PC-9 (cell line): ENCODE measurements at regions not wholly inside any gene's neighbourhood (a gene's known extent, or its start where the extent isn't known, plus 50 kb on each side); places are given as distances from the start of the nearest gene placed in this dataset.

Experiments
- BruUV-seq: library from RNA; stranded (reverse); fragments of 400-500 nt; replicated peaks from 2 replicates; lab custom pipeline; 2021; lab: Mats Ljungman, UMichigan
- CTCF ChIA-PET: fragments of 300-600 bp; sonication (Branson Sonifier 250); formaldehyde crosslinking; loops from one replicate; lab custom pipeline; 2022; ENCODE audit warnings: antibody characterized with exemption; lab: Charles Lee
- POLR2A ChIA-PET: fragments of 300-600 bp; sonication (Branson Sonifier 250); formaldehyde crosslinking; loops from one replicate; lab custom pipeline; 2022; ENCODE audit warnings: antibody characterized with exemption; ENCODE audit not compliant: unreplicated experiment; lab: Charles Lee
- DNase-seq, 2 experiments: peaks; one replicate each; pipeline versions ENCODE4 v3.0.0 to v3.0.0-alpha.2; 2015 to 2022; ENCODE audit warnings: mixed read lengths in 1 of 2
- H2AFZ ChIP-seq: fragments of 200-600 bp; sonication (generic); 2 replicates; pipeline ENCODE4 v1.8.1; 2017; ENCODE audit warnings: antibody characterized with exemption
- H3F3A ChIP-seq: fragments of 200-600 bp; sonication (generic); 2 replicates; pipeline ENCODE4 v1.8.1; 2017; ENCODE audit warnings: antibody characterized with exemption, mild to moderate bottlenecking, low read depth; ENCODE audit not compliant: insufficient read depth
- H3K27ac ChIP-seq: fragments of 200-600 bp; sonication (generic); 2 replicates; pipeline ENCODE4 v1.6.1; 2016; ENCODE audit warnings: mixed run types
- H3K27me3 ChIP-seq: fragments of 200-600 bp; sonication (generic); 2 replicates; pipeline ENCODE4 v1.6.1; 2016; ENCODE audit warnings: low read depth, mixed run types; ENCODE audit not compliant: insufficient read depth
- H3K36me3 ChIP-seq: fragments of 200-600 bp; sonication (generic); 2 replicates; pipeline ENCODE4 v1.6.1; 2016; ENCODE audit warnings: low read depth, mixed run types
- H3K4me1 ChIP-seq: fragments of 200-600 bp; sonication (generic); replicated peaks from 2 replicates; pipeline ENCODE4 v1.6.1; 2016; ENCODE audit warnings: mixed run types; ENCODE audit not compliant: insufficient read depth
- H3K4me2 ChIP-seq: fragments of 200-600 bp; sonication (generic); 2 replicates; pipeline ENCODE4 v1.6.1; 2017; ENCODE audit warnings: mixed run types
- H3K4me3 ChIP-seq: fragments of 200-600 bp; sonication (generic); 2 replicates; pipeline ENCODE4 v1.6.1; 2016; ENCODE audit warnings: mixed run types
- H3K79me2 ChIP-seq: fragments of 200-600 bp; sonication (generic); 2 replicates; pipeline ENCODE4 v1.6.1; 2017; ENCODE audit warnings: low read depth, mixed run types
- H3K9me2 ChIP-seq: fragments of 200-600 bp; sonication (generic); 2 replicates; pipeline ENCODE4 v1.8.1; 2017; ENCODE audit warnings: mild to moderate bottlenecking; ENCODE audit not compliant: insufficient read depth
- H3K9me3 ChIP-seq: fragments of 200-600 bp; sonication (generic); 2 replicates; pipeline ENCODE4 v1.8.1; 2016; ENCODE audit warnings: low read depth; ENCODE audit not compliant: insufficient read depth
- H4K20me1 ChIP-seq: fragments of 200-600 bp; sonication (generic); 2 replicates; pipeline ENCODE4 v1.8.1; 2017; ENCODE audit not compliant: insufficient read depth
- CTCF ChIP-seq: fragments of 200-600 bp; sonication (generic); conservative IDR thresholded peaks from 2 replicates; pipeline ENCODE4 v1.6.1; 2017; ENCODE audit warnings: mixed run types, antibody characterized with exemption, mild to moderate bottlenecking, moderate library complexity
- EZH2 ChIP-seq: fragments of 200-600 bp; sonication (generic); IDR thresholded peaks from 2 replicates; pipeline ENCODE4 v1.8.0; 2017; ENCODE audit warnings: antibody characterized with exemption, low read depth
- intact Hi-C: fragments of 100-400 bp; cut with micrococcal nuclease; formaldehyde crosslinking; loops from one replicate; pipeline ENCODE4 v1.10.0; 2022; ENCODE audit not compliant: unreplicated experiment

- DNase-seq, result no peak
- no peaks in the 10 kb centered on the region for H3K27me3 ChIP-seq
- ChIA-PET POLR2A (no interaction called here), CTCF (no interaction called here)
- intact Hi-C loops, result no loop called here
- H2AFZ ChIP-seq, result no peak overlapping the region
- H3F3A ChIP-seq, result no peaks in the 10 kb centered on the region
- H3K9me2 ChIP-seq, result no peaks in the 10 kb centered on the region
- no peak overlapping the region for H3K4me2 ChIP-seq
- no peak for TF ChIP-seq EZH2
- no peak for TF ChIP-seq CTCF
- peaks cover 7% of the 10 kb centered on the region for H3K4me1 ChIP-seq
- no peaks in the 10 kb centered on the region for H3K9me3 ChIP-seq
- no peaks in the 10 kb centered on the region for H3K79me2 ChIP-seq
- no peak overlapping the region for H3K27ac ChIP-seq
- H3K36me3 ChIP-seq, result no peaks in the 10 kb centered on the region
- no peak overlapping the region for H3K4me3 ChIP-seq
- BruUV-seq, result no TSS peak
- H4K20me1 ChIP-seq, result no peaks in the 10 kb centered on the region
Observed at GRCh38 chr5:154140381-154140780, 50.2 kb upstream of the GALNT10 start.
